GM18511 (cell line): ENCODE measurements at regions not wholly inside any gene's neighbourhood (a gene's known extent, or its start where the extent isn't known, plus 50 kb on each side); places are given as distances from the start of the nearest gene placed in this dataset.
"Not testable (repeated sequence)": the region's sequence is repeated elsewhere in the genome, so short reads cannot be mapped to it uniquely, and the experiment has no call there.

ENCODE experiments used
- ATAC-seq: cut with Tn5 transposase; IDR thresholded peaks from one replicate; pipeline ENCODE4 v1.9.1; 2021; ENCODE audit warnings: mild to moderate bottlenecking, moderate library complexity; ENCODE audit not compliant: unreplicated experiment

- no peak for ATAC-seq
Measured at GRCh38 chr22:27045103-27045947, 387.9 kb downstream of the MIAT start.

DNA sequence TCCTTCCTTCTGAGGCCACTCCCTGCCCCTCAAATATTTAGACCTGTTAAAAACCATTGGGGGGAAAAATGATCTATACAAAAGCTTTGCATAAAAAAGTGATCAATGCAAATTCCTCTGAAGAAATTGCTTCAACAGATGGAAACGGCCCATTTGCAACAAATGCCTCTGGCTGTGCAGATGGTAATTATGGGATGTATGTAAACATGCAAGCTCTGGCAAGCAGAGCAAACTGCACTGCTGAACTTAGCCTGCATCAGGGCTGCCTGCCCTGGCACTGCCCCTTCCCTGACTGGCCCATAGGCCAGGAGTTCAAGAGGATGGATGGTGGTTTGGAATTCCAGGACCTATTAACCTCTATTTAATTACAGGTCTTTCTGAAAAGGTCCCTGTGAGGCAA, 388.7 kb downstream of the MIAT start:
- ATAC-seq = no peak

DNA sequence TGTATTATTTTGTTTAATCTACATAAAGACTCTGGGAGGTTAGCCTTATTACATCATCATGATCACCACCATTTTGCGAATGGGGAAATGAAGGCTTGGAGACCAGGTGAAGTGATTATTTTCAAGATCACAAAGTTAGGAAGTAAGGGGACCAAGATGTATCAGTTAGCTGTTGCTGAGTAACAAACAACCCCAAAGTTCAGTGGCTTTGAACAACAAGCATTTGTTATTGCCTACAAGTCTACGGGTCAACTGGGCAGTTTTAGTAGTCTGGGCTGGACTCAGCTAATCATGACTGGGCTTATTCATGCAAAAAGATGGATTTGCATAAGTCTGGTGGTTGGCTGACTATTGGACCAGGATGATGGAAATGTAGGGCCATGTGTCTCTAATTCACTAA, 389.2 kb downstream of the MIAT start:
- no peak for ATAC-seq

GRCh38 chr22:27050771-27051170, 393.4 kb downstream of the MIAT start:
- ATAC-seq = no peak

DNA sequence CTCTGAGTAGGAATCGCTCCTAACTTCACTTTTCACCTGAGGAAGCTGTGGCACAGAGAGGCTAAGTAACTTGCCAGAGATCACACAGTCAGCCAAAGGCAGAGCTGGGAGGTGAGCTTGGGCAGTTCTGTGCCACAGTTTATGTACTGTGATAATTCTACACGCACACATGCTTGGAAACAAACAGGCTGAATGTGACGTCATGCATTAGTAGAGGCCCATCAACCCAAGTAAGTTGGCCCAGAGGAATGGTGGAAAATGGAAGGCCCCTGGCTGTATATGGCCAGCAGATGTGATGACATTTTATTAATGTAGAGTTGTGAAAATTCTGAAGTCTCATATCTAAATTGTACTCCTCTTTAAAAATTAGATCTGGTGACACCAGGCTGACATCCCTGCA, 394.0 kb downstream of the MIAT start:
- no peak for ATAC-seq

DNA sequence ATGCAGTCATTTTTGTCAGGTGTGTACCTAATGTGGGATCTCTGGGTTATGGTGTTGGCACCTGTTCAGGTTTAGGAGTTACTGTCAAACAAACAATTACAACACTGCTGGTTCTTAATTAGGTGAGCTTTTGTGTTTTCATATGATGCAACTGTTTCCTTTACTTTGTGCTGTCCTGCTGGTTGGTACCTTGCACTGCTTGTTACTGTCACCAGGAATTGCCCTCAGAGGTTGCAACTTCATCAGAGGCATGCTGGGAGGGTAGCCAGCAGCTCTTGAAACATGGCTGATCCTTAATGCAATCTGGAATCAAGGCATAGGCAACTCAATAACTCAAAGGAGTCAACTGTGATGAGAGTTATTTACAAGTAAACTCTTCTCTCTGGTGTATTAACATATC, 400.3 kb downstream of the MIAT start:
- ATAC-seq = no peak

DNA sequence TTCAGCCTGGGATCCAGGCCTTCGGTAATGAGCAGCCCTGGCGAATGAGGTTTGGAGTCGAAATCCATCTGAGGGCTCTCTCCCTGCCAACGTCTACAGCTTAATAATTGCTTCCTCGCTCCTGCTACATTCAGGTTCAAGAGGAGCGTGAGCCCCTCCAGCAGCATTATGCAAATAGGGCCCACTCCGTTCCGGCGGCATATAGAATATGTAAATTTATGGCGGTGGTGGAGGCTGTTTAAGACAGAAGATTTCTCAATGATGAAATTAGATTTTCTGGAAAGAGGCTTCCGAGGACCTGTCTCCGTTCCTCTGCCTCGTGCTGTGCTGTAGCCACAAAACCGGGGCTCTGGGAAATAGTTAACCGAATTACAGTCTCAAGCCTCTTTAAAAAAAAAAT, 402.8 kb downstream of the MIAT start:
- ATAC-seq = no peak

DNA sequence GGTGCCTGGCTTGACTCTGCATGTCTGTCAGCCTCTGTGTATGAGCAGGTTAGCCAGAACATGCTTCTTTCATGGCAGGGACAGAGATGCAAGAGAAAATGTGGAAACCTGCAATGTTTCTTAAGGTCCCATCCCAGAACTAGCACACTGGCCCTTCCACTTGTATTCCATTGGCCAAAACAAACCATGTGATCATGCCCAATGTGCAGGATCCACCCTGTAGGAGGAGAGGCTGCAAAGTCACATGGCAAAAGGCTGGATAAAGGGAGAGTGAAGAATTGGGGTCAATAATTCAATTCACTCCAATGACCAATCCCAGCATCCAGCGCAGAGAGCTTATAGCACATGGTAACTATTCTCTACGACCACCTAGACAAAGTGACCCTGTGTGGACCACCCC, 405.5 kb downstream of the MIAT start:
- no peak for ATAC-seq

DNA sequence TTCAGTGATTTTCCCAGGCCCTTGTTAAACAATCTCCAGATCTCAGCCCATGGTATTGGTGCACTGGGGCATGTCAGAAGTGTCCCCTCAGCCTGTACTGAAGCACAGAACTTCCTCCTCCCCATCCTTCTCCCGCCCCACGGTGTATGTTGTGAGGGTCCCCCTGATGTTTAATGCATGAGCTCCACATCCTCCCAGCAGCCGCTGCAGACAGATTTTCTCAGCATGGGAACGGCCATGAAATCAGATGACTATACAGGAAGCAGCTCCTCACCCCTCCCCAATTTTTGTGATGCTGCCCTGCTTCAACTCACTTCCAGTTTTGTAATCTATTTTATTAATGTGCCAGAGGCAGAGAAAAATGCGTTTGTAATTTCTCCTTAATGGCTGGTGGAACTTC, 406.0 kb downstream of the MIAT start:
- ATAC-seq = no peak

DNA sequence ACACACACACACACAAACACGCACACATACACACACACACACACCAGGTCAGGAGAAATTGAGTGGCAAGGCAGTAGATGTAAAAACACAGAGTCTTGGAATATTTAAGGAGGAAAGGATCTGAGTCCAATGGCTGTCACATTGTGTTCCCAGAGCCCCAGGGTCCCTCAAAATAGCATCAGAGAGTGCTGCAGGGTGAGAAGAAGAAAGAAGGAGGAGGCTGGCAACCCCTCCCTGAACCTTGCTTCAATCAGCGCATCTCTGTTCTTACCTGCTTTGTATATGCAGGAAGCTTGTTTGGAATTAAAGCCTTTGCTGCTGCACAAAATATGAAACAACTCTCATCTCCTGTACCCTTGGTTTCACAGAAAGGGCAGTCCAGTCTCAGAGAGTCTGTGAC, 406.5 kb downstream of the MIAT start:
- ATAC-seq = no peak

GRCh38 chr22:27064386-27064785, 407.0 kb downstream of the MIAT start:
- ATAC-seq = no peak

DNA sequence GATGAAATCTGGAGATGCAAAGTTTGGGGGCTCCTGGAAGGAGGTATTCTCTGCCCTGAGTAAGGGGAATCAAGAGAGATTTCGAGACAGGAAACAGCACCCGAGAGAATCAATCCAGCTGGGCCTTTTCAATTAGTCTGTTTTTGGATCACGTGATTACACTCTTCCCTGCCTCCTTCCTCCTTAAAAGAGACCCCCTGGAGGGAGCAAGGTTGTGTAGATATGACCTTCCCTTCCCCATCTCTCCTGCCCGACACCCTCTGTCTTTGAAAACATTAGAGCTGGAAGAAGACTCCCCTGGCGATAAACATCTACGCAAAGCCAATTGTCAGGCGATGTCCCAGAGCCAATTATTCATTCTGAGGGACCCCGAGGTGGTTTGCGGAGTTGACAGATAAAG, 407.9 kb downstream of the MIAT start:
- no peak for ATAC-seq

DNA sequence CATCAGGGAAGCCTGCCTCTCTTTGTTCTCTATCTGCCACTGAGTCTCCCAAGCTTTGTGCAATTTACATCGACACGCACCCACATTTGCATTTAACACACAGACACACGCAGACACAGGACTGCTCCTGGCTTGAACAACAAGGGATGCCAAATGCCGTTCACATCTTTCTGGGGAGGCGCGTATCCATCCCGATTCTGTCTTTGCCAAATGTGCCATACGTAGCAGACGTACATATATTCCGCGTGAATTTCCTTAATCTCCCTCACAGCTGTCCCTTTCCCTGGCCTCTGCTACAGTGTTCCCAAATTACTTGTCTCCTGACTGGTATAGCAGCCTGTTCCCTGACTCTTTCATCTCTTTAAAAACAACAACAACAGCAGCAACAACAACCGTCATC, 409.5 kb downstream of the MIAT start:
- ATAC-seq = no peak

- no peak for ATAC-seq
Measured at GRCh38 chr22:27068121-27068520, 410.7 kb downstream of the MIAT start.

DNA sequence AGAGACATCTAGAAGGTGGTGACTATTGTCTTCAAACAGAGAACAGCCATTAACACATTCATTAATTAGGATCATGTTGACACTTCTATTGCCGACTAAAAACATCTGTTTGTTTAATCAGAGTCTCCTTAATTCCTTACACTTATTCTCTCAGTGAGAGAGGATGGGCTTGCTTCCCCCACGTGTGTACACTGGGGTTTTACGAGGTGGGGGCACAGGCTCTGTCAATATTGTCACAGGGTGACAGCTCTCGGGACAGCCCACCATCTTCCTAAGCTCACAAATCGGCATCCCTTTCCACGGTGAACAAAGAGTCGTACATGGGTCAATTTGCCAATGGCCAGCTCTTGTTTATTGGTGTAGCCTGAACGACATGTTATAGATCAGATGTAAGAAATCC, 413.2 kb downstream of the MIAT start:
- no peak for ATAC-seq

- no peak for ATAC-seq
Measured at GRCh38 chr22:27073601-27074425, 416.4 kb downstream of the MIAT start.

- no peak for ATAC-seq
Measured at GRCh38 chr22:27075028-27075678, 417.8 kb downstream of the MIAT start.

- no peak for ATAC-seq
Measured at GRCh38 chr22:27075891-27076290, 418.5 kb downstream of the MIAT start.

DNA sequence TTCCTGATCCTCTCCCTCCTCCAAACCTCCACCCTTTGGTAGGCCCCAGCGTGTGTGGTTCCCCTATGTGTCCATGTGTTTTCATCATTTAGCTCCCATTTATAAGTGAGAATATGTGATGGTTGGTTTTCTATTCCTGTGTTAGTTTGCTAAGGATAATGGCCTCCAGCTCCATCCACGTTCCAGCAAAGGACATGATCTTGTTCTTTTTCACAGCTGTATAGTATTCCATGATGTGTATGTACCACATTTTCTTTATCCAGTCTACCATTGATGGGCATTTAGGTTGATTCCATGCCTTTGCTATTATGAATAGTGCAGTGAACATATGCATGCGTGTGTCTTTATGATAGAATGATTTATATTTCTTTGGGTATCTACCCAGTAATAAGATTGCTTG, 420.7 kb downstream of the MIAT start:
- not testable (repeated sequence) for ATAC-seq

DNA sequence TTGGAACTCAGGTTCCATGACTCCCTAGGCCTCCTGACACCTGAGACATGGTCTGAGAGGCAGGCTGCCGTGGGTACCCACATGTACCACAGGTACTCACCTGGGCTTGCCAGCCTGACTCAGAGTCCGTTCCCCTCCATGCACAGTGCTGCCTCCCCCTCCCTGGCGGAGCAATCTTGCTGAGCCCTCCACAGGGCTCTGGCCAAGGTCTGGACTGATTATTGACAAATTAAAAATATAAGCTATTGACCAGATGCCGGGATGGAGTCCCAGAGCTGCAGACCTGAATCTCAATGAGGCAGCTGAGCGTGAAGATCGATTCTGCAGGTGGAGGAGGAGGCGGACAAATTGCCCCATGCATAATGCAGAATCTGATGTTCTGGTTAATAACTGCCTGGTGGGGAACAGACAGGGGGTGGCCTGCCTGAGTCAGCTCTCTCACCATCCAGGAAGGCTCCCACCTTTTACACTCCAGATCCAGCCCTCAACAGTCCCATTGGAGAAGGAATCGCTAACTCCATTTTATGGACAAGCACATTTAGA, 422.7 kb downstream of the MIAT start:
- no peak for ATAC-seq

DNA sequence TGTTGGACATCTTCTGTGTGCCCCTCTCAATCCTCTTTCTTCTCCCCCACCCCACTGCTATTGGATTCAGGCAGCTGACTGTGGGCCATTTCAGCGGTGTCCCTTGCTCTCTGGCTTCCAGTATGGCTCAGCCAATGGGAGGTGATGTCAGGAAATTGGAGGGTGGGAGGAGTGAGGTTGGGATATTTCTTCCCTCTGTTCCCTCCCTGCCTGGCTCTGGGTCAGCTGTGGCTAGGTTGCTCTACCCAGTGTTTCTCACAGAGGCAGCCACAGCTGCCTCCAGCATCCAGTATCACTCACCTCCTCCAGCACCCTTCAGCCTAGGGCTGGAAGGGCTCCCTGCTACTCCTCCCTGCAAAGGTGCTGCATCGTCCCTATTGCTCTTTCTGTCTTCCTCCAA, 423.5 kb downstream of the MIAT start:
- ATAC-seq = no peak
